Lung (tissue), 11 donors: ENCODE measurements at regions not wholly inside any gene's neighbourhood (a gene's known extent, or its start where the extent isn't known, plus 50 kb on each side); places are given as distances from the start of the nearest gene placed in this dataset.

Source experiments
- ATAC-seq: fragments of 200-7000 bp; cut with Tn5 transposase; one replicate; pipeline ENCODE4 v1.9.1; 2020; ENCODE audit warnings: moderate number of reproducible peaks; ENCODE audit not compliant: insufficient read depth, low FRiP score
- DNase-seq, 3 donors: peaks; one replicate each; pipeline ENCODE4 v3.0.0-alpha.2; 2013 to 2017
- H3K27ac ChIP-seq, 2 donors: one replicate each; pipeline ENCODE4 v1.5.1; 2013; ENCODE audit warnings: mild to moderate bottlenecking in 2 of 2, moderate library complexity in 2 of 2, control low read depth in 1 of 2, inconsistent platforms in 1 of 2, low read depth in 1 of 2, low read length in 1 of 2
- H3K27me3 ChIP-seq, 3 donors: one replicate each; pipeline ENCODE4 v1.5.1; 2013; ENCODE audit warnings: low read length in 2 of 3; ENCODE audit not compliant: control insufficient read depth in 3 of 3, insufficient read depth in 3 of 3
- H3K36me3 ChIP-seq, 4 donors: one replicate each; pipeline ENCODE4 v1.5.1; 2013; ENCODE audit warnings: low read length in 4 of 4, mild to moderate bottlenecking in 1 of 4, moderate library complexity in 1 of 4; ENCODE audit not compliant: control insufficient read depth in 4 of 4, insufficient read depth in 4 of 4
- H3K4me1 ChIP-seq, 5 donors: one replicate each; pipeline ENCODE4 v1.5.1; 2013; ENCODE audit warnings: low read length in 5 of 5, mild to moderate bottlenecking in 2 of 5, moderate library complexity in 1 of 5; ENCODE audit not compliant: control insufficient read depth in 5 of 5, insufficient read depth in 5 of 5
- H3K4me3 ChIP-seq: one replicate; pipeline ENCODE4 v1.5.1; 2013; ENCODE audit warnings: mild to moderate bottlenecking, control low read depth, moderate library complexity
- H3K9ac ChIP-seq, 2 donors: one replicate each; pipeline ENCODE4 v1.5.1; 2013; ENCODE audit warnings: low read length in 2 of 2, control low read depth in 1 of 2; ENCODE audit not compliant: insufficient read depth in 1 of 2
- H3K9me3 ChIP-seq, 4 donors: one replicate each; pipeline ENCODE4 v1.5.1; 2013; ENCODE audit warnings: low read length in 3 of 4, mild to moderate bottlenecking in 1 of 4, moderate library complexity in 1 of 4; ENCODE audit not compliant: control insufficient read depth in 4 of 4, insufficient read depth in 3 of 4
- CTCF ChIP-seq: IDR thresholded peaks from 2 replicates; pipeline ENCODE4 v1.5.1; 2012; ENCODE audit warnings: mild to moderate bottlenecking; ENCODE audit errors: control extremely low read depth, extremely low read depth
- WGBS, 2 donors: extraction: QIAGEN DNeasy Blood & Tissue Kit; methylation state at CpG; one replicate each; pipeline ENCODE4 v1.1.7; 2013; 5-methylcytosine and 5-hydroxymethylcytosine counted together
- donor health status: control.
- donor health status: control.
- donor health status: Bipolar disorder and iron deficiency.
- donor health status: healthy.
- donor health status: DM: yes; HTN: yes; CAD: no.

GRCh38 chr2:171225302-171225980 lies 64.7 kb upstream of the TLK1 start:
- Histone ChIP-seq H3K9ac (no peak overlapping the region), H3K9me3 (no peaks in the 10 kb centered on the region), H3K27me3 (no peaks in the 10 kb centered on the region), H3K4me1 (no peaks in the 10 kb centered on the region), H3K27ac (no peak overlapping the region), H3K36me3 (no peaks in the 10 kb centered on the region), H3K4me3 (no peak overlapping the region)
- TF ChIP-seq CTCF: no peak
- 86 to 89% methylated on average over 3 of the region's 3 CpGs for WGBS, 2 donors
- ATAC-seq (no peak), DNase-seq (no peak)

DNA sequence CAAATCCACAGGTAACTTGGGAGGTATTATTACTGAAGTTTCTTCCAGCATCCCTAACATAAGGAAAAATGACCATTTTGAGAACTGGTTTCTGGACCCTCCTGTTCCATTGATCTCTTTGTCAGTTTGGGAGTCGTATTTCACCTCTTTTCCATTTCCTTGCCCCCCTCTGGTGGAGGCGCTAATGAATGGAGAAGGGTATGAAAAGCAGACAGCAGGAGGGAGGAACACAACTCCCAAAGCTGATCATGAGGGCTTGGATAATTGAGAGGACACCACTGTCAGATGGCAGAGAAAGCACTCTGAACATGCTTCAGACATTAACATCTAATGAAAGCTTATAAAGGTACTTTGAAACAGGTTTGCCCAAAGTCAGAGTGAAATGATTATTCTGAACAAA lies 56.6 kb upstream of the TLK1 start:
- Histone ChIP-seq H3K36me3 (no peaks in the 10 kb centered on the region), H3K9ac (no peak overlapping the region), H3K27ac (no peak overlapping the region), H3K4me1 (no peaks in the 10 kb centered on the region), H3K27me3 (no peaks in the 10 kb centered on the region), H3K9me3 (peaks cover 0 to 6% (median 0%) of the 10 kb centered on the region in 4 donors), H3K4me3 (no peak overlapping the region)
- TF ChIP-seq CTCF: no peak
- ATAC-seq (no peak), DNase-seq (no peak)
- 61 to 76% methylated on average over 2 of the region's 2 CpGs for WGBS, 2 donors

DNA sequence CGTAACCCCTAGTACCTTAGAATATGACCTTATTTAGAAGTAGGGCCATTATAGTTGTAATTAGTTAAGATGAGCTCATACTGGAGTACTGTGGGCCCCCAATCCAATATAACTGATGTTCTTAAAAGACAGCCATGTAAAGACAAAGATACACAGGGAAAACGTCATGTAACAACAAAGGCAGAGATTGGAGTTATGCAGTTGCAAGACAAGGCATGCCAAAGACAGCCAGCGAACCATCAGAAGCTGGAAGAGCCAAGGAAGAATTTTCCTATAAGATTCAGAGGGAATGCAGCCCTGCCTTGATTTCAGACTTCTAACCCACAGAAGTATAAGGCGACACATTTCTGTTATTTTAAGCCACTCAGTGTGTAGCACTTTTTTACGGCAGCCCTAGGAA lies 55.9 kb upstream of the TLK1 start:
- Histone ChIP-seq H3K4me1 (no peaks in the 10 kb centered on the region), H3K27me3 (no peaks in the 10 kb centered on the region), H3K9me3 (peaks cover 0 to 6% (median 0%) of the 10 kb centered on the region in 4 donors), H3K9ac (no peak overlapping the region), H3K36me3 (no peaks in the 10 kb centered on the region), H3K4me3 (no peak overlapping the region), H3K27ac (no peak overlapping the region)
- no peak for ATAC-seq
- DNase-seq: no peak
- TF ChIP-seq CTCF: no peak
- 83 to 94% methylated on average over 5 of the region's 5 CpGs for WGBS, 2 donors

- no peak overlapping the region for H3K9ac ChIP-seq
- ATAC-seq (no peak), DNase-seq (no peak)
- H3K4me1 ChIP-seq: no peaks in the 10 kb centered on the region
- TF ChIP-seq CTCF: no peak
- 93 to 94% methylated on average over 5 of the region's 5 CpGs for WGBS, 2 donors
- H3K27ac ChIP-seq: no peak overlapping the region
- no peak overlapping the region for H3K4me3 ChIP-seq
- peaks cover 0 to 3% (median 0%) of the 10 kb centered on the region in 4 donors for H3K9me3 ChIP-seq
- H3K36me3 ChIP-seq: no peaks in the 10 kb centered on the region
- H3K27me3 ChIP-seq: no peaks in the 10 kb centered on the region
These were observed 53.4 kb upstream of the TLK1 start for GRCh38 chr2:171214093-171214492.
